WTC11 (cell line): ENCODE measurements at regions not wholly inside any gene's neighbourhood (a gene's known extent, or its start where the extent isn't known, plus 50 kb on each side); places are given as distances from the start of the nearest gene placed in this dataset.

ENCODE experiments used
- MAX ChIP-seq: sonication (generic); formaldehyde crosslinking; IDR thresholded peaks from 2 replicates; pipeline ENCODE4 v1.8.0; 2022; ENCODE audit warnings: mild to moderate bottlenecking, missing genetic modification reagents
- PRRX2 ChIP-seq: fragments of 250-450 bp; sonication (Bioruptor Pico); IDR thresholded peaks from 2 replicates; pipeline ENCODE4 v1.8.0; 2021; ENCODE audit warnings: mild to moderate bottlenecking
- SP1 ChIP-seq: sonication (generic); formaldehyde crosslinking; conservative IDR thresholded peaks from 2 replicates; pipeline ENCODE4 v1.8.1; 2022; ENCODE audit warnings: missing genetic modification reagents
- ZNF121 ChIP-seq: sonication (generic); formaldehyde crosslinking; IDR thresholded peaks from 2 replicates; pipeline ENCODE4 v1.8.0; 2023; ENCODE audit warnings: missing genetic modification reagents
- TF ChIP-seq, protein P1 (sequence below): fragments of 200-600 bp; IDR thresholded peaks from 2 replicates; pipeline ENCODE4 v1.8.0; 2022; ENCODE audit warnings: antibody characterized with exemption
- TF ChIP-seq, protein P2 (sequence below): sonication (generic); formaldehyde crosslinking; conservative IDR thresholded peaks from 2 replicates; pipeline ENCODE4 v1.8.1; 2022; ENCODE audit warnings: mild to moderate bottlenecking, missing genetic modification reagents

DNA sequence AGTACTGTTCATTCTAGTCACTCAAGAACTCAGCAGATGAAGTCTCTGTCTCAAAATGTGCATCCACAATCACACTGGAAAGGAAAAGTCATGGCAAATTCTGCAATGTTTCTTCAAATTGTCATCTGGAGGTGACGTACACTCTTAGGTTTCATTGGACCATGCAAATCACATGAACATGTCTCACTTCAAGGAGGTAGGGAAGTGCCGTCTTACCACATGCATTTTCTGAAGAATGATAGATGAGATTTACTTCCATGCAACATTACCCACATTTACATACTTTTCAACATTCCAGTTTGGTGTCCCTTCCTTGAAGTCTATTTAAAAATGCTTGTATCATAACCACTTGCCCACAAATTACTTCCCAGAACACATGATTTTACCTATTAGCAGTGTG is 107.9 kb upstream of the SATB1 start:
- TF ChIP-seq, protein P1, sequence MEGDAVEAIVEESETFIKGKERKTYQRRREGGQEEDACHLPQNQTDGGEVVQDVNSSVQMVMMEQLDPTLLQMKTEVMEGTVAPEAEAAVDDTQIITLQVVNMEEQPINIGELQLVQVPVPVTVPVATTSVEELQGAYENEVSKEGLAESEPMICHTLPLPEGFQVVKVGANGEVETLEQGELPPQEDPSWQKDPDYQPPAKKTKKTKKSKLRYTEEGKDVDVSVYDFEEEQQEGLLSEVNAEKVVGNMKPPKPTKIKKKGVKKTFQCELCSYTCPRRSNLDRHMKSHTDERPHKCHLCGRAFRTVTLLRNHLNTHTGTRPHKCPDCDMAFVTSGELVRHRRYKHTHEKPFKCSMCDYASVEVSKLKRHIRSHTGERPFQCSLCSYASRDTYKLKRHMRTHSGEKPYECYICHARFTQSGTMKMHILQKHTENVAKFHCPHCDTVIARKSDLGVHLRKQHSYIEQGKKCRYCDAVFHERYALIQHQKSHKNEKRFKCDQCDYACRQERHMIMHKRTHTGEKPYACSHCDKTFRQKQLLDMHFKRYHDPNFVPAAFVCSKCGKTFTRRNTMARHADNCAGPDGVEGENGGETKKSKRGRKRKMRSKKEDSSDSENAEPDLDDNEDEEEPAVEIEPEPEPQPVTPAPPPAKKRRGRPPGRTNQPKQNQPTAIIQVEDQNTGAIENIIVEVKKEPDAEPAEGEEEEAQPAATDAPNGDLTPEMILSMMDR = no peak
- TF ChIP-seq SP1 (CRISPR knock-in tag) = no peak
- no peak for TF ChIP-seq ZNF121 (CRISPR knock-in tag)
- TF ChIP-seq, protein P2, sequence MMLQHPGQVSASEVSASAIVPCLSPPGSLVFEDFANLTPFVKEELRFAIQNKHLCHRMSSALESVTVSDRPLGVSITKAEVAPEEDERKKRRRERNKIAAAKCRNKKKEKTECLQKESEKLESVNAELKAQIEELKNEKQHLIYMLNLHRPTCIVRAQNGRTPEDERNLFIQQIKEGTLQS (CRISPR knock-in tag) = no peak
- no peak for TF ChIP-seq MAX (CRISPR knock-in tag)
- no peak for TF ChIP-seq PRRX2 (CRISPR knock-in tag)
